DMS79 (cell line): ENCODE measurements at regions not wholly inside any gene's neighbourhood (a gene's known extent, or its start where the extent isn't known, plus 50 kb on each side); places are given as distances from the start of the nearest gene placed in this dataset.
"Not testable (repeated sequence)": the region's sequence is repeated elsewhere in the genome, so short reads cannot be mapped to it uniquely, and the experiment has no call there.

Experiments
- DNase-seq: peaks from one replicate; lab custom pipeline; 2025; lab: John Stamatoyannopoulos, UW

DNA sequence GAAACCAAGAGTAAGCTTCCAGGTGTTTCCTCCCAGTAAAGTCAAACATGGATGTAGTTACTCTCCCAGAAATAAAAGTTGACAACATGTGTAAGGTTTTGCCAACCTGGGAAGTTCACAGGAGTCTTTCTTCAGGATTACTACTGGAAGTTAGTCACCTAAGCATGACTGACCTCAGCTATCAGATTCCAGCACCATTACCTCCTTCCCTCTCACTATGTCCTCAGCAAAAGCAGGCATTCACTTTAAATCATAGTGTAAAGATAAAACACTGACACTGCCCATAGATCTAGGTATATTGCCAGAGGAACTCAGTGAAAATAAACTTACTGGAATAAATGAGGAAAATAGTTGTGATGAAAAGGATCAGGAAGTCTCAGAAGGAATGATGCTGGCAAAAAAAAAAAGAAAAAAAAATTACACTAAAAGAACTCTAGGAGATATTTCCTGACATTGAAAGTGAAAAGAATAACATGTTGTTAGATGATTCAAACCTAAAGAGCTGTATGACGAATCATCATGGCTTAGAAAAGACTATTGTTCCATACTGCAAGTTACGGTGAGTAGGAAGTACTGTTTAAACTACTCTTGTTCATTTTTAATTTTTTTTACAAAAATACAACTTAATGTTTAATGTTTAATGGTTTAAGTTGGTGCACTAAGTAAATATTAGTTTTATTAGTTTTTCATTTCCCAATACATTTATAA, 484.5 kb upstream of the ZNF804A start:
- DNase-seq: no peak

GRCh38 chr2:184114439-184114838, 483.9 kb upstream of the ZNF804A start:
- DNase-seq: no peak

DNA sequence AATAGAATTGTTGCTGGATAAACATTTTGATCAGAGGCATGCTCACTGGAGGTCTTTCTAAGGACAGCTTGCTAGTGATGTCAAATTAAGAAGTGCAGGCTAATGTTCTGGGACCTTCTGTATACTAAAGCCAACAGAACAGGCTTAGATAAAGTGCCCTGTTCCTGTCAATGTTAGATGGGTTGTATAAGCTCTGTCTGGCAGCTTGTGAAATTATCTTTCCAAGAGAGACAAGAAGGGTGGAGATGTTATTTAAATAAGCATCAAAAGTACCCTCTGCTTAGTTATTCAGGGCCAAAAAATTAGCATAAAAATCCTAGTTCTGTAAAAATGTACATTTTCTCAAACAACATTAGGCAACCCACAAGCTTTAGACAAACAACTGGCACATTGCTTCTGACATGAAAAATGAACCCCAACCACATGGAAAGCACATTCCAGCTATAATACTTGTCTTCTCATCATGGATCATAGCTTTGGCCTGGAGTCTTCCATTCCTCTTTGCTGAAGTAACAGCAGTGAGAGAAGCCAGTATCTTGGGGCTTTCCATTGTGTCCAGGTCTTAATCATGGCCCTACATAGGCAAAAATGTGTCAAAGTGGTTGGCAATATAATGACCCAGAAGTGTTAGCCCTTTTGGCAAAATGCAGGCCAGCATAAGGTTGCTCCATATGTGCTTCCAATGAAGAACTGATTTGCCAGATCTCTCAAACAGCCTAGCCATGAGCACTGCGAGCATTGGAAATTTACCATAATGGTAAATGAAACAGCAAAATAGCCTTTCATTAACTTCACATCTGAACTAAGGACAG, 478.1 kb upstream of the ZNF804A start:
- no peak for DNase-seq

DNA sequence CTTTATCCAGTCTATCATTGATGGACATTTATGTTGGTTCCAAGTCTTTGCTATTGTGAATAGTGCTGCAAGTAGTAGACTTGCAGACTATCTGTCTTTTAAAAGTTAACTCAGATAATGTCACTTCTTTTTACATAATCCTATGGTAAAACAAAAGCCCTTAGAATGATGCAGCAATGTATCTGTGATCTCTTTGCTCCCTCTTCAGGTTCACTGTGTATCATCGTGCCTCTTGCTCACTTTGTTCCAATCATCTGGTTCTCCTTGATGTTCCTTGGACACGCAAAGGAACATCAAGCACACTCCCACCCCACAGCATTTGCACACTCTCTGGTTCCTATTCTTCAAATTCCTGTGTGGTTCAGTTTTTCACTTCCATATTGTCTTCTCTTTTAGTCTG, 472.5 kb upstream of the ZNF804A start:
- no peak for DNase-seq

DNA sequence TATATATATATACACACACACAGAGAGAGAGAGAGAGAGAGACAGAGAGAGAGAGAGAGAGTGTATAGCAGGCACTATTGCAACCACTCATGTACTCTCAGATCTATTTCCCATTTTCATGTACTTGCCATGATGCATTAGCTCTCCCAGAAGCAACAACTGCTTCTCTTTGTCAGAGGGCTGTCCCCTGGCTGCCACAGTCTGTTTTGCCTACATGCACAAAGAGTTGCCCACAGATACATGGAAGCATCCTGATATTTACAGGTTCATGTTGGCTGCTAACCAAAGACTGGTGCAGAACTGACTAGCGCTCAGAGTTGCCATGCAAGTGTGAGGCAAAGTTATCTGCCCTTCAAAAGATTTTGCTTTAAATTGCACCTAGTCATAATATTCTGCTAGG, 469.3 kb upstream of the ZNF804A start:
- DNase-seq: no peak

DNA sequence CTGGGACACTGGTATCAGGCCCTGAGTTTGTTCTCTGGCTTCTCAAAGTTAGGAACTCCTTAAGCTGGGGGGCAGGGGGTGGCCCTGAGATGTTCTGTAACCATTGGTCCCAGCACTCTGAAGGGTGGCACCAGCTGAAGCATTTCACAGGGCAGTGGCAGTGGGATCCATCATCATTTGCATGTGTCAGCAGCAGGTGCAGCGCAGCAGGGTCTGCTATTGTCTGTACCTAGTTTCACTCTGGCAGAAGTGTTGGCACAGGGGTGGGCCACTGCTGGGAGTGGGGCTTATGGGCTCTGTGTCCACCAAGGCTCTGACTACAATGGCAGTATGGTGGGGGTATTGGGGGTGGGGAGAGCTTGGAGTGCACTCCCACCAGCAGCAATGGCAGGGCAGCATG, 460.4 kb upstream of the ZNF804A start:
- DNase-seq: no peak

GRCh38 chr2:184141866-184142265, 456.5 kb upstream of the ZNF804A start:
- no peak for DNase-seq

DNA sequence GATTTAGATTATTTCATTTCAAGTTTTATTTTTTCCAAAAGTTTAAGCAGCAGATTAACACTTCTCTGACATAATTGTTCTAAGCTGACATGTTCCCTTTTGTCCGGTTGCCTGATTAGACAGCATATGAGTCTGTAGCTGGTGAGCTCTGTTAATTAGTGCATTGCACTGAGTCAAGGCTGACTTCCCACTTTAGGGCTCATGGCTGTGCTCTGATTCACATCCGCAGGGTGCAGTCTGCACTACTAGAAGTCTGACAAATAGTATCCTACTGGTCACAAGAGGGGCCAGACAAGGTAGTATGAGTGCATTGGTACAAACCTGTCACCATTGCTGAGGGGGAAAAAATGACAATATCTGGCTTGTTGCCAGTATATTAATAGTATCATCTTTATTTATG, 443.9 kb upstream of the ZNF804A start:
- DNase-seq: no peak

GRCh38 chr2:184155791-184156190, 442.5 kb upstream of the ZNF804A start:
- no peak for DNase-seq

DNA sequence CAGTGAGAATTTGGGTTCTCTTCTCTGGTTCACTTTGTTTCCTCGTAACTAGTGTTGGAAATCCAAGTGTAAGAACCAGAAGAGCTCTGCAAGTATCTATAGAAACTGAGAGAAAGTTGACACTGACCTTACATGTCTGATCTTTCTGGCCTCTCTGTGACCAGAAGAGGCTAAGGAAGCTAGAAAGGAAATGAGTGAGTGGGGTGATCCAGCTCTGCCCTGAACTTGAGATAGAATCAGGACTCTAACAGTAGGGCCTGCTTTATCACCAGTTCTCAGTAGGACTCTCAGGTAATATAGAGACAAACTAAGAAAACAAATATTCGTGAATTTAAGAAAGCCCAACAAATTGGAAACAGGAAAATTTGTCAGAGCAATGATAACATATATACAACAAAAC, 441.2 kb upstream of the ZNF804A start:
- no peak for DNase-seq

GRCh38 chr2:184162426-184162825, 435.9 kb upstream of the ZNF804A start:
- no peak for DNase-seq

DNA sequence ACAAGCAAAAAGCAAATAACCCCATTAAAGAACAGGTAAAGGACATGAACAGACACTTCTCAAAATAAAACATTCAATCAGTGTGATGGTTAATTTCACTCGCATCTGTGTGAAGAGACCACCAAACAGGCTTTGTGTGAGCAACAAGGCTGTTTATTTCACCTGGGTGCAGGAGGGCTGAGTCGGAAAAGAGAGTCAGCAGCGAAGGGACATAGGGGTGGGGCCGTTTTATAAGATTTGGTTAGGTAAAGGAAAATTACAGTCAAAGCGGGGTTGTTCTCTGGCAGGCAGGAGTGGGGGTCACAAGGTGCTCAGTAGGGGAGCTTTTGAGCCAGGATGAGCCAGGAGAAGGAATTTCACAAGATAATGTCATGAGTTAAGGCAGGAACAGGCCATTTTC, 429.5 kb upstream of the ZNF804A start:
- not testable (repeated sequence) for DNase-seq

- DNase-seq: no peak
Measured at GRCh38 chr2:184169366-184169765, 429.0 kb upstream of the ZNF804A start.

GRCh38 chr2:184174493-184175104, 423.7 kb upstream of the ZNF804A start:
- DNase-seq: no peak

DNA sequence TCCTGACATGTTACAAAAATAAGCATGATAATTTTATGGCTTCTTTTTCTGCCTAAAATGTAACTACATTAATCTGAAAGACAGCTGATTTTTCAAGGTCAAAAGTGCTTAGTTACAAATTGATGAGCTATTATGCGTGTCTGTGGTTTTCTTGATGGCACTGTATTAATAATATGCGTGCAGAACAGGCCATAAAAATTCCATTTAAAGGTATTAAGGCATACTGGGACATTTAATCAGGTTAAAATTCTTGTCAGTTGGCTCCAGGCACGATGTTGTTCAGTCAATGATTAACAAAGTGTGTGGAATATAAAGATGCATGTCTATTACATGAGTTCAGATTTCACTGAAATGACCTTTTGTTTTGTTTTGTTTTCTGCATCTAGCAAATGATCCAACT, 420.1 kb upstream of the ZNF804A start:
- DNase-seq: no peak

- DNase-seq: no peak
Measured at GRCh38 chr2:184186436-184186835, 411.9 kb upstream of the ZNF804A start.

DNA sequence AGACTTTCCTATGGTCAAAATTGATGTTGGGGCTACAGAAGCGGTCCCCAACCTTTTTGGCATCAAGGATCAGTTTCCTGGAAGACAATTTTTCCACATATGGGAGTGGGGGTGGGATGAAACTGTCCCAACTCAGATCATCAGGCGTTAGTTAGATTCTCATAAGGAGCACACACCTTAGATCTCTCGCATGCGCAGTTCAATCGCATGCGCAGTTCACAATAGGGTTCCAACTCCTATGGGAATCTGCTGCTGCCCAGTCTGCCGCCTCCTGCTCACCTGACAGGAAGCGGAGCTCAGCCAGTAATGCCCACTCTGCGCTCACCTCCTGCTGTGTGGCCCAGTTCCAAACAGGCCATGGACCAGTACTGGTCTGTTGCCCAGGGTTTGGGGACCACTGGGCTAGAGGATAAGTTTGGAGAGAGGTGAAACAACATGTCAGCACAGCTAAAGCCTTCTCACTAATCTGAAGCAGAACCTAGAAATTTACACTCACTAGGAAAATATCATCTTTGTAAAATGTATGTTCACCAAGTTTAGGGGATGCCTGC, 410.8 kb upstream of the ZNF804A start:
- DNase-seq: no peak

- no peak for DNase-seq
Measured at GRCh38 chr2:184190725-184191124, 407.6 kb upstream of the ZNF804A start.

DNA sequence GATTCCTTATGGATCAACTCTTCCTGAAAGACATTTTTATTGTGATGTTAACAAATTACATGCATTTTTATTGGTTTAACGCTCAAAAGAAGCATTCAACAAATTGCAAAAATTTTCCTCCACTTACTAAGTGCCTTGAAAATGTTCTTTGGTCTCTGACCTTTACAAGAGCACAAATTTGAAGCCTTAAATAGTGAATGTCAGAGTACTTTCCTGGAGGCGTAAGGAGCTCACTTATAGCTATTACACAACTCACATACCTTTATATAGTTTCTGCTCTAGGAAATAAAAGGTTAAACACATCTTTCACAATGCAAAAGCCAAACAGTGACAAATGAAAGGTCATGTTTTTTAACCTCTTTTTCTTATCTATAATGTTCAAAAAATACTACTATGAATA, 405.7 kb upstream of the ZNF804A start:
- DNase-seq: no peak

DNA sequence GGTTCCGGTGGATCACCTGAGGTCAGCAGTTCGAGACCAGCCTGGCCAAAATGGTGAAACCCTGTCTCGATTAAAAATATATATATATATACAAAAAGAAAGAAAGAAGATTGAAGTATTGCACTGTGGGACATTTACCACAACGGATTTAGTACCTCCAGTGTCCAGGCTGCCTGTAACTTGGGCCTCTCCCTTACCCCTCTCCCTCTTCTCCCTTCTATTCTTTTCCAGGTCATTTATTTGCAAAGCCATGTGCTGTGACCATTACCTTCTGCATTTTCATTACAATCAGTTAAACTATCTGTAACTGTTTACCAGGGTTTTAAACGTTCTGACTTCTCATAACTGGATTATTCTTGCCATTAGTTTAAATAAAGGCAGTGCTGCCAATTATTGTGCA, 400.9 kb upstream of the ZNF804A start:
- no peak for DNase-seq

DNA sequence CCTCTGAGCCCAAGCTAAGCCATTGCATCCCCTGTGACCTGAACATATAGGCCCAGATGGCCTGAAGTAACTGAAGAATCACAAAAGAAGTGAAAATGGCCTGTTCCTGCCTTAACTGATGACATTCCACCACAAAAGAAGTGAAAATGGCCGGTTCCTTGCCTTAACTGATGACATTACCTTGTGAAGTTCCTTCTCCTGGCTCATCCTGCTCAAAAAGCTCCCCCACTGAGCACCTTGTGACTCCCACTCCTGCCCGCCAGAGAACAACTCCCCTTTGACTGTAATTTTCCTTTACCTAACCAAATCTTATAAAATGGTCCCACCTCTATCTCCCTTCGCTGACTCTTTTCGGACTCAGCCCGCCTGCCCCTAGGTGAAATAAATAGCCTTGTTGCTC, 399.5 kb upstream of the ZNF804A start:
- DNase-seq: not testable (repeated sequence)

GRCh38 chr2:184199274-184199673, 399.1 kb upstream of the ZNF804A start:
- DNase-seq: no peak

- no peak for DNase-seq
Measured at GRCh38 chr2:184201246-184201645, 397.1 kb upstream of the ZNF804A start.
